ENCODE measurements at regions not wholly inside any gene's neighbourhood (a gene's known extent, or its start where the extent isn't known, plus 50 kb on each side); places are given as distances from the start of the nearest gene placed in this dataset.

- no peaks in the 10 kb centered on the region for H3K4me1 Mint-ChIP-seq
- H3K27ac Mint-ChIP-seq, result no peak overlapping the region
- peaks cover 2% of the 10 kb centered on the region for H3K9me3 Mint-ChIP-seq
- ATAC-seq, result no peak
- DNase-seq (ENCODE audit: low spot score in 2 of 2), result no peak
- H3K36me3 Mint-ChIP-seq, result no peaks in the 10 kb centered on the region
- no peak overlapping the region for H3K4me3 Mint-ChIP-seq
Measured at GRCh38 chr15:98146031-98146820, 185.7 kb downstream of the ARRDC4 start.

GRCh38 chr15:98147415-98147814, 186.9 kb downstream of the ARRDC4 start:
- DNase-seq (ENCODE audit: low spot score in 2 of 2) (no peak), ATAC-seq (no peak)
- Mint-ChIP-seq H3K36me3 (no peaks in the 10 kb centered on the region), H3K27ac (no peak overlapping the region), H3K4me1 (no peaks in the 10 kb centered on the region), H3K4me3 (no peak overlapping the region), H3K9me3 (peaks cover 4% of the 10 kb centered on the region)

DNA sequence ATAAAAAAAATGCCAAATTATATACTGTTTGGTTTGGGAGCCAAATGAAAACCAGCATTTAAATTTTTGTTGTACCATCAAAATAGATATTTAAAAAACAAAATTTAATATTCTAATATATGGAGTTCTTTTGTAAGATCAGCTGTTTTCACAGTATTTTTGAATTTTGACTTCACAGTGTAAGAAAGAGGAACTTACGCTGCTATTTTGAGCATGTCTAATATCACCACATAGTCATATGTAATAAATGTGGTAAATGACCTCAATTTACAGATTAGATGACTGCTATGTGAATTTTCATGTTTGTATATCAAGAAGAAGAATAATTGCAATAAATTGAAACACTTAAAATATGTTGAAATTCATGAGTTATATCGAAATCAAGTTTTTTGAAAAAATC, 189.6 kb downstream of the ARRDC4 start:
- H3K36me3 Mint-ChIP-seq, result no peaks in the 10 kb centered on the region
- H3K27ac Mint-ChIP-seq, result no peak overlapping the region
- no peak for ATAC-seq
- H3K4me1 Mint-ChIP-seq, result no peaks in the 10 kb centered on the region
- no peak for DNase-seq (ENCODE audit: low spot score in 2 of 2)
- peaks cover 14% of the 10 kb centered on the region for H3K9me3 Mint-ChIP-seq
- no peak overlapping the region for H3K4me3 Mint-ChIP-seq

GRCh38 chr15:98150536-98150935, 190.0 kb downstream of the ARRDC4 start:
- ATAC-seq (no peak), DNase-seq (ENCODE audit: low spot score in 2 of 2) (no peak)
- H3K4me3 Mint-ChIP-seq, result no peak overlapping the region
- H3K36me3 Mint-ChIP-seq, result no peaks in the 10 kb centered on the region
- peaks cover 18% of the 10 kb centered on the region for H3K9me3 Mint-ChIP-seq
- H3K27ac Mint-ChIP-seq, result no peak overlapping the region
- no peaks in the 10 kb centered on the region for H3K4me1 Mint-ChIP-seq

GRCh38 chr15:98151096-98151495, 190.6 kb downstream of the ARRDC4 start:
- no peaks in the 10 kb centered on the region for H3K36me3 Mint-ChIP-seq
- no peak overlapping the region for H3K27ac Mint-ChIP-seq
- H3K4me3 Mint-ChIP-seq, result no peak overlapping the region
- DNase-seq (ENCODE audit: low spot score in 2 of 2) (no peak), ATAC-seq (no peak)
- H3K4me1 Mint-ChIP-seq, result no peaks in the 10 kb centered on the region
- peaks cover 18% of the 10 kb centered on the region for H3K9me3 Mint-ChIP-seq

- H3K36me3 Mint-ChIP-seq, result no peaks in the 10 kb centered on the region
- ATAC-seq (no peak), DNase-seq (ENCODE audit: low spot score in 2 of 2) (no peak)
- no peaks in the 10 kb centered on the region for H3K4me1 Mint-ChIP-seq
- no peak overlapping the region for H3K4me3 Mint-ChIP-seq
- H3K27ac Mint-ChIP-seq, result no peak overlapping the region
- peaks cover 16% of the 10 kb centered on the region for H3K9me3 Mint-ChIP-seq
Measured at GRCh38 chr15:98152156-98152555, 191.7 kb downstream of the ARRDC4 start.

- Mint-ChIP-seq H3K36me3 (no peaks in the 10 kb centered on the region), H3K27ac (no peak overlapping the region), H3K4me1 (no peaks in the 10 kb centered on the region), H3K4me3 (no peak overlapping the region), H3K9me3 (peaks cover 16% of the 10 kb centered on the region)
- no peak for DNase-seq (ENCODE audit: low spot score in 2 of 2)
- no peak for ATAC-seq
Measured at GRCh38 chr15:98154863-98155262, 194.4 kb downstream of the ARRDC4 start.

DNA sequence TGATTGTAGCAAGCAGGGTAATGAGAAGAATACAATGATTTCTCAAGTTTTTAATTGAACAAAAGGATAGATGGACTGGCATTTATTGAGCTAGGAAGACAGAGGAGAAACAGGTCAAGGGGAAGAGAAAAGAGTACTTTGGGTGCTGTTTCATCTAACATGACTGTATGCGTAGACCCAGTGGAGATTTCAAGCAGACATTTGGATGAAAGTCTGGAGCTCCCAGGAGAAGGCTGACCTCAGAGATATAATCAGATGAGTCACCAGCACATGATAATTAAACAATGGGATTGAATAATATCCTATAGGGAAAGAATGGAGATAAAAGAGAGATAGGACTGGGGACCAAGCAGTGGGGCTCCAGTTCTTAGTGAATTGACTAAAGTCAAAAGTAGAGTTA, 194.9 kb downstream of the ARRDC4 start:
- Mint-ChIP-seq H3K36me3 (no peaks in the 10 kb centered on the region), H3K4me3 (no peak overlapping the region), H3K9me3 (peaks cover 16% of the 10 kb centered on the region), H3K4me1 (peaks cover 5% of the 10 kb centered on the region), H3K27ac (no peak overlapping the region)
- DNase-seq (ENCODE audit: low spot score in 2 of 2), result no peak
- ATAC-seq, result no peak

DNA sequence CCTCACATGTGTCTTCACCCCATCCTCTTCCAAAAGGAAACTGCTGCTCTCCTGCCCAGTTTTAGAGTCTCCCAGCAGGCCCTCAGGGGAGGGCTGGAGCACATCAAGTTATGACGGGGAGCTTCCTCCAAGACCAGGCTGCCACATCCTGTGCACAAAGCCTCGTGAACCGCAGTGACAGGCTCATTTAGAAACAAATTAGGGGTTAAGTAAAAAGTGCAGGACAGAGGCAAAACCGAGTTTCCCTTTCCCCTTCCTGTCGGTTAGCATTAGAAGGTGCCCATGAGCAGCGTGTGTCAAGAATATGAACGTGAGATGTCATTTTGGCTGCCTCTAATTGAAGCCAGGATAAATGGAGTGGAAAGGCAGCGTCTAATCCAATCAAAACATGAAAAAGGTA, 199.7 kb downstream of the ARRDC4 start:
- DNase-seq (ENCODE audit: low spot score in 2 of 2) (peak in 1 of 2 donors; percentile 47), ATAC-seq (peak; percentile 75)
- H3K4me1 Mint-ChIP-seq, result peaks cover 10% of the 10 kb centered on the region
- no peak overlapping the region for H3K27ac Mint-ChIP-seq
- peaks cover 2% of the 10 kb centered on the region for H3K9me3 Mint-ChIP-seq
- no peaks in the 10 kb centered on the region for H3K36me3 Mint-ChIP-seq
- H3K4me3 Mint-ChIP-seq, result no peak overlapping the region

DNA sequence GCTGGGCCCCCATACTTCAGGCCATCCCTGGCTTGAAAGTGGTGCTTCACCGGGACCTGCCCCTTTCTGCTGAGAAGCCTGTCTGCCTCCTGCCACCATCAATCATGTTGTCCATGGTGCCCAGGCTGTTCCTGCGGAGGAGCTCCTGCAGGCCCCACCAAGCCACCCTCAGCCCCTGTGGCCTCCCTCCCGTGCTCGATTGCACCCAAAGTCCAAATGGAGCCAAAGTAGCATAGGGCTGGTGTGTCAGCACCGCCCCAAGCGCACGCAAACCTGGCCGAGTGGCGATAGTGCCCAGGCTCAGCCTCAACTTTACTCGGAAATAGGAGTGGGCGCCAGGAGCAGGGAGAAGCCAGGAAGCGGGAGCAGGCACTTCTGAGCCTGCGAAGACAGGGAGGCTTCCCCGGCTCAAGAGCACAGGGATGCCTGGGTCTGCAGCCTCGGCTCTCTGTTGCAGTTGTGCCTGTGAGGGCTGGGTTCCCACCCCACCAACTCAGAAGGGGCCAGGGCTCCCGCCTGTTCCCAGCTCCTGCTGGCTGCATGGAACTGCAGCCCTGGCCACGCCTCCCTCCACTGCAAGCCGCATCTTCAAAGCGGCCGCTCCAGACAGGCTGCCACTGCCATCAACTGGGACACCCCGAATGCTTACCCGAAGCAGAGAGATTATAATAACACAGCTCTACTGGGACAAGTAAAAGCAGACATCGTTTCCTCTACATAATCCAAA, 203.0 kb downstream of the ARRDC4 start:
- Mint-ChIP-seq H3K4me1 (peaks cover 10% of the 10 kb centered on the region), H3K4me3 (no peak overlapping the region), H3K36me3 (no peaks in the 10 kb centered on the region), H3K9me3 (no peaks in the 10 kb centered on the region), H3K27ac (no peak overlapping the region)
- DNase-seq (ENCODE audit: low spot score in 2 of 2) (no peak), ATAC-seq (no peak)

- peaks cover 3% of the 10 kb centered on the region for H3K9me3 Mint-ChIP-seq
- H3K27ac Mint-ChIP-seq, result no peak overlapping the region
- ATAC-seq, result no peak
- no peaks in the 10 kb centered on the region for H3K36me3 Mint-ChIP-seq
- no peak for DNase-seq (ENCODE audit: low spot score in 2 of 2)
- H3K4me3 Mint-ChIP-seq, result no peak overlapping the region
- peaks cover 10% of the 10 kb centered on the region for H3K4me1 Mint-ChIP-seq
Measured at GRCh38 chr15:98164571-98164970, 204.1 kb downstream of the ARRDC4 start.

- no peaks in the 10 kb centered on the region for H3K36me3 Mint-ChIP-seq
- ATAC-seq (no peak), DNase-seq (ENCODE audit: low spot score in 2 of 2) (no peak)
- no peak overlapping the region for H3K4me3 Mint-ChIP-seq
- peaks cover 3% of the 10 kb centered on the region for H3K9me3 Mint-ChIP-seq
- H3K27ac Mint-ChIP-seq, result no peak overlapping the region
- peaks cover 8% of the 10 kb centered on the region for H3K4me1 Mint-ChIP-seq
Measured at GRCh38 chr15:98164986-98165385, 204.5 kb downstream of the ARRDC4 start.

DNA sequence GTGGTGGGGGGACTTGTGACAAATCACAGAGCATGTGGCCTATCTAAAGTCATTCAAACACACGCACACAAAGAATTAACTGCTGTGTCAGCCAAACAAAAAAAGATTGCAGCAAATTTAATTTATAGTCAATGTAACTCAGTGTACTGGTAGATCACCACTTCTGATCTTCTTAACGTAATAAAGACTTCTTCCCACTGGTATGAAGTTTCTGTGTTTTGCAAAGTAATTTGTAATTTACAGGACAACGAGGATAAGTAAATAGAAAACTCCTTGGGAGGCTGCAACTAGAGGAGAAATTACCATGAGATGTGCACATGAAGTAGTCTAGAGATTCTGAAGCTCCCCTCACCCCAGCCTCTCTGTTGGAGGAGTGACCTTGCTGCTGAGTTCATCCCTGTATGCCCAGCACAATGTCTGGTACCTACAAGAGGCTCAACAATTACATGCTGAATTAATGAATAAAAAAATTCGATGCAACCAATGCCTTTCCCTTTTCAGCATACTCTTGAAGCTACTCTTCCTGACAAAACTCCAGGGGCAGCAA, 207.3 kb downstream of the ARRDC4 start:
- DNase-seq (ENCODE audit: low spot score in 2 of 2) (no peak), ATAC-seq (no peak)
- no peak overlapping the region for H3K27ac Mint-ChIP-seq
- H3K36me3 Mint-ChIP-seq, result no peaks in the 10 kb centered on the region
- no peak overlapping the region for H3K4me3 Mint-ChIP-seq
- H3K9me3 Mint-ChIP-seq, result peaks cover 4% of the 10 kb centered on the region
- no peaks in the 10 kb centered on the region for H3K4me1 Mint-ChIP-seq

DNA sequence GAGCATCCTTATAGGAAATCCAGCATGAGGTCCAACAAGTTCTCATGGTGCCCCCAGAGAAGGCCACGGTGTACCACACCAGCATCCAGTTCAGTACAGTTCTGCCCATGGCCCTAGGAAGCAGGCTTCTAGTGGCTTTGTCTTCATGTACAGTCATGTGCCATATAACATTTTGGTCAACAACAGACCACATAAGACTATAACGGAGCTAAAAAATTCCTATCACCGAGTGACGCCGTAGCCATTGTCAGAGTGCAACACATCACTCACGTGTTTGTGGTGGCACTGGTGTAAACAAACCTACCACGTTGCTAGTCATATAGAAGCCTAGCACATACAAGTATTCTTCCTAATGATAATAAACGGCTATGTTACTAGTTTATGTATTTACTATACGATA, 209.0 kb downstream of the ARRDC4 start:
- ATAC-seq, result peak; percentile 31

GRCh38 chr15:98174286-98174685, 213.8 kb downstream of the ARRDC4 start:
- Mint-ChIP-seq H3K4me1 (no peaks in the 10 kb centered on the region), H3K4me3 (no peak overlapping the region), H3K27ac (no peak overlapping the region)

More for the DNA sequence above, 209.0 kb downstream of the ARRDC4 start:
- no peaks in the 10 kb centered on the region for H3K4me1 Mint-ChIP-seq
- no peaks in the 10 kb centered on the region for H3K36me3 Mint-ChIP-seq
- H3K4me3 Mint-ChIP-seq, result no peak overlapping the region
- peaks cover 6% of the 10 kb centered on the region for H3K9me3 Mint-ChIP-seq
- DNase-seq (ENCODE audit: low spot score in 2 of 2), result no peak
- no peak overlapping the region for H3K27ac Mint-ChIP-seq

DNA sequence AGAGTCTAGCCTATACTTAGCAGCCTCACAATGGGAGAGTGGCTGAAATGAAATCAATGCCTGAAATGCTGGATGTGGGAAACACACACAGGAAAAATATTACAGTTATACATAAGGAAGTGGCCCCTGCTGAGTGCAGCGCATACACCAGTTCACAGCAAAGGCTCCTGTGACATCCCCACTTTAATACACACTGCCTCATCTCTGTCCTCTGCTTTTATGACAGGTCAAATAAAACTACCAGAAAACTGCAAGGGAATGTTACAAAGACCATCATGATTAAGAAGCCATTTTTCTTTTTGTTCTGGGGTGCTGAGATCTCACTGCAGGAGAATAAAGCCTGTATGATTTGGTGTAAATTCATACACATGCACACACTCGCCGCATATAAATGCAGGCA, 214.3 kb downstream of the ARRDC4 start:
- no peak for ATAC-seq

More at GRCh38 chr15:98174286-98174685, 213.8 kb downstream of the ARRDC4 start:
- Mint-ChIP-seq H3K36me3 (no peaks in the 10 kb centered on the region), H3K9me3 (peaks cover 2% of the 10 kb centered on the region)
- ATAC-seq (no peak), DNase-seq (ENCODE audit: low spot score in 2 of 2) (no peak)

More for the DNA sequence above, 214.3 kb downstream of the ARRDC4 start:
- no peaks in the 10 kb centered on the region for H3K36me3 Mint-ChIP-seq
- H3K4me1 Mint-ChIP-seq, result no peaks in the 10 kb centered on the region
- peaks cover 2% of the 10 kb centered on the region for H3K9me3 Mint-ChIP-seq
- no peak overlapping the region for H3K27ac Mint-ChIP-seq
- no peak for DNase-seq (ENCODE audit: low spot score in 2 of 2)
- no peak overlapping the region for H3K4me3 Mint-ChIP-seq

Measured in stimulated activated effector memory CD8-positive, alpha-beta T cell treated with anti-CD3 and anti-CD28 coated beads, Interleukin-12 subunit alpha, Interleukin-12 subunit beta, amount 100 ng/mL, for 72 hours (primary cell).